Activated CD4-positive, alpha-beta T cell treated with anti-CD3 and anti-CD28 coated beads for 24 hours (primary cell): ENCODE measurements at regions not wholly inside any gene's neighbourhood (a gene's known extent, or its start where the extent isn't known, plus 50 kb on each side); places are given as distances from the start of the nearest gene placed in this dataset.

Experiments
- DNase-seq, 2 donors: peaks; one replicate each; pipeline ENCODE4 v3.0.0-alpha.2; 2020; ENCODE audit warnings: low read depth in 2 of 2

DNA sequence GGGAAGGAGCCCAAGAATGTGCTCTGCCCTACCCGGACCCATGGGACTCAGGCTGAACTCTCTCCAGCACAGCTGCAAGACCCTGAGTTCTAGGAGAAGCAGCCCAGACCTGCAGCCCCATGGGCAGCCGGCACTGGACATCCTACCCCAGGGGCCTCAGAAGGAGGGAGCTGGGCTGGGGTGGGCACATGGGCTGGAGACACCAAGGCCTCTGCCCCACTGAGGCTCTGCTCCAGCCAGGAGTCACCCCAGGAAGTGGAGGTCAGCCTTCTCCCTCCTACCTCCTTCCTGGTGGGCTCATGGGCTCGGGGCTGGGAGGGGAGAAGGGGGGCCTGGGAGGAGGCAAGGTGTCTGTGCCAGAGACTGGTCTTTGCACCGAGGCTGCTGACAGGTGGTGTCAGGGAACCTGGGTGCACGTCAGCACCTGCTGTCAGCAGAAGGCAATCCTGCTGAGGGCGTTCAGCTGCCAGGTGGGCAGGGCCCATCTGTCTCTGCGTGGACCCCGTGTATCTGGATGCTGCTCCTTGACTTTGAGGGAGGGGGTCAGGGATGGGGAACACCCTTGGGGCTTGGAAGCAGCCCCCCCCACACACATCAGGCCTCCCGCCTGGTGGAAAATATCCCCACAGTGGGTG is 95.2 kb downstream of the PDGFA start:
- DNase-seq: no peak

DNA sequence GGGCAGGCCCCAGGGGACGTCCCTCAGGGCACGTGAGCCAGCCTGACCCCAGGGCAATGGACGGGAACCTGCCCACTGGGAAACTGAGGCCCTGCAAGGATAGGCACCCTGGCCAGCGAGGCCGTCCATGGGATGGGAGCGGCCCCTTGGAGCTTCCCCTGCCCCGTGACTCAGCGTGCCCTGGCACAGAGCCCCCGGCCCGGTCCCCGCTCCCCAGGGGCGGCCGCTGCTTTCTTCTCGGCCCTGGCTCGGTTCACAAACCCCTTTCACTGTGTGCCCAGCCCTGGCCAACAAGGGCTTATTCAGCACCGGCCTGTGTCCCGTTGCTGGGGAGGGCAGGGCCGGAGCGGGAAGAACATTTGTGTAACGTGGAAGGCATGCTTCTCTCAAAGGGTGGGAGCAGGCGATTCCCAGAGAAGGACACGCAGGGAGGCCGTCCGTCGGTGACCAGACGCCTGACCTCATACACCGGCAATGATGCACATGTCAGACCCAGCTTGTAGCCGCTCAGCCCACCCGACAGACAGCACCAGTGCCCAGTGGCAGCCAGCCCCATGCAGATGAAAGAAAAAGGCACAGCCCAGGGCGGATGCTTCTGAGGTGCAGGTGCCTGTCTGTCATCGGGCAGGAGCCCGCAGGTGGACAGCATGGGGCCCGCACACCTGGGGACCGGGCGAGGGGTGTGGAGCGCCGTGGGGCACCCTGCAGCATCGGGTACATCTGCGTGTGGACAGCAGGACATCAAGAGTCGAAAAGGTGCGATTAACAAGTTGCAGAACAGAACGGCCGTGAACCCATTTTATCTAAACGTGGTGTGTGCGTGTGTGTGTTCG is 94.5 kb downstream of the PDGFA start:
- no peak for DNase-seq

DNA sequence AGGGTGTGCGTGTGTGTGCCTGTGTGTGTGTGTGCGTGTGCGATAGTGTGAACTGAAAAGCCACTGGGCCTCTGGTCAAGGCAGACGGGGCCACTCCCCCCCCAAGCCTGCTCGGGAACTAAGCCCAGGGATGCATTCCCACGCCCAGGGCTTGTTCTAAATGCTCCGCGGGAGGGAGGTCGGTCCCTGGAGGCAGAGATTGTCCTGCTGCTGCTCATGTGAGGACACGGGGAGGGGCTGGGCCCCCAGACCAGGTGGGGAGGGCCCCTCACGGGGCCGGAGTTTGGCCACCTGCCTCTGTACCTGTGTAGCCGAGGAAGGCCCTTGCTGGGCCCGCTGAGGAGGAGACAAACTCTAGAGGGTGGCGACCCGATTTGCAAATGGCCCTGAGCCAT is 93.9 kb downstream of the PDGFA start:
- no peak for DNase-seq

DNA sequence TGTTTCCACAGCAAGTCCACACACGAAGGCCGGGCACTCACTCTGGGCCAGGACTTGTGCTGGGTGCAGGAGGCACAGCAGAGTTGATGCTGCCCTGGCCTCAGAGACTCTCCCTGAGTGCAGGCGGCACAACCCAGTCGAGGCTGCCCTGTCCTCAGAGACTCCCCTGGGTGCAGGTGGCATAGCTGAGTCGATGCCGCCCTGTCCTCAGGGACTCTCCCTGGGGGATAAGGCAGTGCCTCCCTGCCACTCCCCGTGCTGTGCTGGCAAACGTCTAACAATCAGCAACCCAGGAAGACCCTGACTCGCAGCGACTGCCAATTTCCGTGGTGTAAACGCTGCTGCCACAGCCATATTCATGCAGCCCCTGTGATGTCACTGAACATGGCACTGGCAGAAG is 93.1 kb downstream of the PDGFA start:
- DNase-seq: no peak

DNA sequence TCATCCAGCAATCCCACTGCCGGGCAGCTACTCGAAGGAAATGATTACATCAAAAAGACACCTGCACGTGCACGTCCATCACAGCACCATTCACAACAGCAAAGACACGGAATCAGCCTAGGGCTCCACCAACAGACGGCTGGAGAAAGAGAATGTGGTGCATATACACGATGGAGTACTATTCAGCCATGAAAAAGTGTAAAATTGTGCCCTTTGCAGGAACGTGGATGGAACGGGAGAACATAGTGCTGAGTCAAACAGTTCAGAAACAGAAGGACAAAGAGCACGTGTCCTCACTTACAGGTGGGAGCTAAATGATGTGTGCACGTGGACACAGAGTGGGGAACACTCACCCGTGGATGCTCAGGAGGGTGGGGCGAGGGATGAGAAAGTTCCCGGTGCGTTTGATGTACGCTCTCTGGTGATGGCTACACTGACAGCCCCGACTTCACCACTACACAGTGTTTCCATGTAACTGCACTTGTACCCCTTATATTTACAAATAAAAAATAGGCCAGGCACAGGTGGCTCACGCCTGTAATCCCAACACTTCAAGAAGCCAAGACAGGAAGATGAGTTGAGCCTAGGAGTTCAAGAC is 92.0 kb downstream of the PDGFA start:
- DNase-seq: no peak

DNA sequence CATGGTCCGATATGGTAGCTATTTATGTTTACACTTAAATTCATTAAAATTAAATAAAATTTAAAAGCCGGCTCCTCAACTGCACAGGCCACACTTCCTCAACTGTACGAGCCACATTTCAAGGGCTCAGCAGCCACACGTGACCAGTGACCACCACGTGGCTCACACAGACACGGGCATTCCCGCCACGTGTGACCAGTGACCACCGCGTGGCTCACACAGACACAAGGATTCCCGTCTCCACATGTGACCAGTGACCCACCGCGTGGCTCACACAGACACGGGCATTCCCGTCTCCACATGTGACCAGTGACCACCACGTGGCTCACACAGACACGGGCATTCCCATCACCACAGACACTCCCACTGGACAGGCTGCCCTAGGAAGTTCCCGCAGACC is 91.3 kb downstream of the PDGFA start:
- DNase-seq: no peak

DNA sequence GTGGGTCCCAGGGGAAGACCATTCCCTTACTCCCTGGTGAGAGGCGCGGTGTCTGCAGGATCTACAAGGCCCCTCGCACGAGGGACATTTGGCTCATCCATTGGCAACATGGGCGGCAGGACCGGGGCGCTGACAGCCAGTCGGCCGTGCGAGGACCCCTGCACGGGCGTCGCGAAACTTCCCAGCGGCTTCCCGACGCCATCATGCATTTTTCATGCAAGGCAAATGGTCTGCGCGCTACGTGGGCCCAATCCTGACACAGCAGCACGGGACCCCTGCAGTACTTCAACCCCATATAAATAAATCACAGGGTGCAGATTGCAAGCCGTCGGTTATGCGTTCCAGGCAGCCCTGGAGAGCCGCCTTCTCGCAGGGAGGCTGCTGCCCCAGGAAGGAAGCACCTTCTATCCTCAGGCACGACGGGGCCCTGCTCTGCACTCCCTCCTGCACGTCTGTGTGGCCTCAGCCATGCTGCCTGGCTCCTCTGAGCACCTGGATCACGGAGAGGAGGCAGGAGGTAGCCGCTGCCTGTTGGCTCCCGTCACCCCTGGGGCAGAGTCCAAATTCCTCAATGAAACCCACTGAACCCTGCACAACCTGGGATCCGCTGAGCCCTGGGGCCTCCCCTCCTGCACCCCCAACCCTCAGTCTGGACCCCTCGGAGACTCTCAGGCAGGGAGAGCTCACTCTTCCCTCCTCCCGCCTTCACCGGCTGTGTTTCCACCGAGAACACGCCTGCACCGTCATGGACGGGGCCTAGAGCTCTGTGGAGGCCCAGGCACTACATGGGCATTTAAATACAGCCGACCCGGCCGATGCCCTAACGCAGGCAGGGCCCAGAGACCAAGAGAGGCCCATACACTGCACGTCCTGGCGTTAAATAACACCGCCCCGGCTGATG is 90.5 kb downstream of the PDGFA start:
- no peak for DNase-seq

DNA sequence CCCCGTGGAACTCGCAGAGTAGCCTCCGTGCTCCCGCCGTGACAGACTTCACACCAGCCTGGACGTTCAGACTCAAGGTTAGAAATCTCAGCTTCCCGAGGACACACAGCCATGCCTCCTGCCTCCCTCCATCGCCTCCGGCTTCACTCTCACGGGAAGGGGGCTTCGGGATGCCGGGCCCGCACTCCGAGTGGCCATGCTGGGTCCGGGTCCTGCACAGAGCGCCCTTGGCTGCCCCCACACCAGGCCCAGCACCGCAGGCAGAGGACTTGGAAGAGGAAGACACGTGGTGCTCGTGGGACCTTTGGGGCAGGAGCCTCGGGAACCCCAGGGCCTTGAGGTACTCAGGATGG is 89.8 kb downstream of the PDGFA start:
- DNase-seq: no peak

DNA sequence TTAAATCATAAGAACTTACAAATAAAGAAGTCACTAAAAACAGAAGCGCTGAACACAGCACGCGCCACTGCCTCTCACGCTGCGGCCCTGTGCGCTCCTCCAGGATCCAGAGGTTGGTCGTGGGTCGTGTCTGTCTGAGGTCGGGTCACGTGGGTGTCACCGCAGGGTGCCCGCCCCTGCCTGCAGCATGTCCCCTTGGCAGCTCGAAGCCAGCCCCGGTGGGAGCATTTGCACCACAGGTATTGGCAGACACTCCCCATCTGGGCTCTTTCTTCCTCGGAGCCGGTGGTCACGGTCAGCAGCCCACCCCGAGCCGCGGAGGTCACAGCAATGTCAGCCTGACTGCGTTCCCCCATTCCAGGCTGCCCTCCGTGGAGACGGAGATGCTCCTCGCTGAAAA is 88.6 kb downstream of the PDGFA start:
- DNase-seq: no peak

DNA sequence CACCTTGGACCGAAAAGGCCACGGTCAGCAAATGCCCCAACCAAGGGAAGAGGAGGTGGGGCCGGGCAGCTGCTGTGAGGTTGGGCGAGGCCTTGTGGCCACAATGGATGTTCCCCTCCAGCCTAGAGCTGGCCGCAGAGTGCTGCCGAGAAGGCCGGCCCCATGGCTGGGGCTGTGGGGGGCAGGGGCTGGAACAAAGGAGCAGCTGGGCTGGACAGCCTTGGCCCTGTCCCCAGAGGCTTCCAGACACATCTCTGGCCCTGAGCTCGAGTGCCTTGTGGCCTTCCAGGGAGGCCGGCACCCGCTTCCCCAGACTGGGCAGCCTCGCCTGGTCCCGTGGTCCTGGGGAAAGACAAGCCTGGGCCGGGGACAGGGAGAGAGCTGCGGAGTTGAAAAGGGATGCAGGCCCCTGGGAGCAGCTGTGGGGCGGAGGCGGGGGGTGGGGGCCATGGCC is 88.0 kb downstream of the PDGFA start:
- no peak for DNase-seq

DNA sequence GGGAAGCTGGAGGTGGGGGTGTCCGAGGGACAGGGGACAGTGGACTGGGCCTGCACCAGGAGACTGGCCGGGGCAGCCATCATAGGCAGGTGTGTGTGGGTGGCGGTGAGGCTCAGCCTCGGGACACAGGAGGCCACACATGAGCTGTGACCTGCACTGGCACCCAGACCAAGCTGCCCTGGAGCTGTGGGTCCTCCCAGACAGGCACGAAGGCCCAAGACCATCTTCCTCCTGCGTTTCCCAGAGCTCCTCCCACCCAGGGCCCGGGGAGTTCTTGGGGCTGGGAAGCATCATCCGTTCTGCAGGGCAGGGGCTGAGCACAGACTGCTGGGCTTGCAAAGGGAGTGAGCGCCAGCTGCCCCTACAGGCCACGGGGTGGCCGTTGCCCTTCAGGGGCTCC is 87.4 kb downstream of the PDGFA start:
- DNase-seq: no peak

DNA sequence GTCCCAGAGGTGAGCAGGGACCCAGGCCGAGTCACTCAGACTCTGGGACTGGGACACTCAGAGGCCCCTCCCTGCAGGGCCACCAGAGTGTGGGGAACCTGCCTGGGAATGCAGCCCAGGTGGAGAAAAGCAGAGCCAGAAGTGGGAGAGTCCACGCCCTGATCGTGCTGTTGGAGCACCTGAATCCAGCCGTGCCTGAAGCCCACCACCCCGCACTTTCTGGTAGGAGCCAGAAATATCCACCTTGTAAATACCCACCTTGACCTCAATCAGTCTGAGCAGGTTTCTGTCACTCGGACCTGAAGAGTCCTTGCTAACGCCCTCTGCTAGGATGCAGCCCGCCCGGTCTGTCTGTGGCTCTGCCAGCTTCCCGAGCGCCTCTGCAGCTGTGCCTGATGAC is 86.7 kb downstream of the PDGFA start:
- DNase-seq: no peak

DNA sequence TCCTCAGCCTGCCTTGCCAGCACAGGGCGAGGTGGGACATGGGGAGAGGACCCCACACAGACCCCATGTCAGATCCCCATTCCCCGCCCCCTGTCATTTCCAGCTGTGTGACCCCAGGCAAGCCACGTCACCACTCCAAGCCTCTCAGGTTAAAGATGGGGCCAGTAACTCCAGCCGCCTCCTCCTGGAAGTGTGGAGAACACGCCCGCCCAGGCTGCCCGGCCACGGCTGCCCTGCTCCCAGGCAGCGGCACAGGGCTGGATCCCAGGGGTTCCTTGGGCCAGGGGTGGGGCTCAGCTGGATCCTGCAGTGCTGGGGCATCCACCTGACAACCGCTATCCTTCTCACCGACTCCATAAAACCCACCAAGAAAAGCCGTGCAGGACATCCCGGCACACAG is 86.1 kb downstream of the PDGFA start:
- DNase-seq: no peak

DNA sequence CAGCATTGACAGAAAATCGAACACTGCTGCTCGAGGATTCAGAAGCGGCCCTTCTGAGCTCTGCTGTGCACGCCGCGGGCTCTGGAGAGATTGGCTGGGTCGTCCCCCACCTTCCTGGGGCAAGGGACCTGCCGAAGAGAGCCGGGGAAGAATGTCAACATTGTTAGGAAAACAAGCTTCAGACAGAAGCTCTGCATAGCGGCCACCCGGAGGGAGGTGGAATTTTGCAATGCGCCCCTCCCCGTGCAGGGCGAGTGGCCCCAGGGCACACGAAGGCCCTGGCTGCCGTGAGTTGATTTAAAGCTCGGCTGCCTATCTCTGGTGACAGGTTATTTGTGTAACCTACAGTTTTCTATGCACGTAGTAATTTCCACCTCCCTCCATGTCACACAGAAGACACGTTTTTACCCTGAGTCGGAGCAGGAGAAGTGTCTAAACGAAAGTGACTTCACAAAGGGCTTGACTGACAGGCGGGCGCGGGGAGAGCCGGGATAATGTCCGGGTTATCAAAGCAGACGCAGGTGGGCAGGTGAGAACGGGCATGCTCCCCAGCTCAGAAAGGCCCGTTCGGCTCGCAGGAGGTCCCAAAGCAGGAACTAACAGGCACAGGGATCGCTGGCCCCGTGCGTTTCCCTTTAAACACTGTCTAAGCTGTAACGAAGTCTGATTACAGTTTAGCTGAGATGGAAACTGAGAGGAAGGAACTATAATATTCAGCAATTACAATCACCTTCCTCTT is 84.6 kb downstream of the PDGFA start:
- DNase-seq: no peak

DNA sequence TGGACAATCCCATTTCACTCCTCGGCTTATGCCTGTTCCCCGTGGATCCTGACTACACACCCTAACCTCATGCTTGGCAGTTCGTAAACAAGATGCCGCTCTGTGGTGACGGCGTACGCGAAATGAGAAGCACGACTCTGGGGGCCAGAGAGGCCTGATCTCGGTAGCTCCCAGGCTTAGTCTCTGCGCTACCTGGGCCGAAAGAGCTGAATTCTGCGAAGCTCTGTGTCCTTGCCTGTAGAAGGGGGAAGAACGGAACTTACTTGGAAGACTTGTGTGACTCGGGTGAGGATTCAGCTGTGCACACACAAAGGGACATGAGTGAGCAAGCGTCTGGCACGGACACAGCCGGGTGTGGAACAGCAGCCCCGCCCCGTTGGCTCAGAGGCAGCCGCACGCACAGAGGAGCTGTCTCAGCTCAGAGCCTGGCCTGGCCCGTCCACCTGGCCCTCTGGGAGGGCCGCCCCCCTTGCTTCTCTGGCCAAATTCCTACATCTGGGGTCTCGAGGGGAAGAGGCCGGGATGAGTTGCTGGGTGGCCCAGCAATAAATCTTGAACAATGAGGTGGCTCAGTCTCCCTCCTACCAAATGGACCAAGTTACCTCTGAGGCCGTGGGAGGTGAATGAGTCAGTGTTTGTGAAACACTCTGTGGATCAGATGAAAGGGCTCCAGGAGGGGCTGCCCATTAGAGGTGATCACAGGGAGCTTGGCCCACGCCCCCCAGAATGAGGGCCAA is 83.8 kb downstream of the PDGFA start:
- no peak for DNase-seq

DNA sequence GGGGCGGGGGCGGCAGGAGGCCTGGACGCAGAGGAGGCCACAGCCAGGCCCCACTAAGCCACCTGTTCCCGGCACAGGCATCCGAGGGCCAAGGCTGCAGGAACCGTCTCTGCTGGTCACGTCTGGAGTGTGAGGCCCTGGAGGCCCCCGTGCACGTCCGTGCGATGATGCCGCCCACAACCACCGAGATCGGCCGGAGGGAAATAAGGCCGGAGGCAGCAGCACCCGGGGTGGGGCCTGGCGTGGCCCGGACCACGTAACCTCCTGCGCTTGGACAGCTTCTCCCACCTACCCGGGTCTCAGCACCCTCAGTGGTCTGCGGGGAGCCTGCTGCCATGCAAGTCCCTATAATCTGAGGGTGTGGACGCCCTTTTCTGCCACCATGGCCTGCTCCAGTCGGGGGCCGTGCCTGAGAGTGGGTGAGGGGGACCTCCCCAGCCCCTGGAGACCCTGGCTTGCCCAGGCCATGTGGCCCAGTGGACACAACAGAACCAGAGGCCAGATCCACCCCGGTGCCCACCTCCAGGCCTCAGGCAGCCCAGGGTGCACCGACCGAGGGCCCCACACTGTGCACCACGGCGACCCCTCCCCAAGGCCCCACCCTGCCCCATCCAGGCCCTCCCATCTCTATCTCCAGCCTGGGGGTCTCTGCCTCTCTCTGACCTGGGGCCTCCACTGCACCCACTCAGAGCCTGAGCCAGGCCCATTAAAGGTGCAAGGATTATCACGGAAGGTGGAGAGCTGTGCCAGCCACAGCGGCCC is 83.1 kb downstream of the PDGFA start:
- no peak for DNase-seq

DNA sequence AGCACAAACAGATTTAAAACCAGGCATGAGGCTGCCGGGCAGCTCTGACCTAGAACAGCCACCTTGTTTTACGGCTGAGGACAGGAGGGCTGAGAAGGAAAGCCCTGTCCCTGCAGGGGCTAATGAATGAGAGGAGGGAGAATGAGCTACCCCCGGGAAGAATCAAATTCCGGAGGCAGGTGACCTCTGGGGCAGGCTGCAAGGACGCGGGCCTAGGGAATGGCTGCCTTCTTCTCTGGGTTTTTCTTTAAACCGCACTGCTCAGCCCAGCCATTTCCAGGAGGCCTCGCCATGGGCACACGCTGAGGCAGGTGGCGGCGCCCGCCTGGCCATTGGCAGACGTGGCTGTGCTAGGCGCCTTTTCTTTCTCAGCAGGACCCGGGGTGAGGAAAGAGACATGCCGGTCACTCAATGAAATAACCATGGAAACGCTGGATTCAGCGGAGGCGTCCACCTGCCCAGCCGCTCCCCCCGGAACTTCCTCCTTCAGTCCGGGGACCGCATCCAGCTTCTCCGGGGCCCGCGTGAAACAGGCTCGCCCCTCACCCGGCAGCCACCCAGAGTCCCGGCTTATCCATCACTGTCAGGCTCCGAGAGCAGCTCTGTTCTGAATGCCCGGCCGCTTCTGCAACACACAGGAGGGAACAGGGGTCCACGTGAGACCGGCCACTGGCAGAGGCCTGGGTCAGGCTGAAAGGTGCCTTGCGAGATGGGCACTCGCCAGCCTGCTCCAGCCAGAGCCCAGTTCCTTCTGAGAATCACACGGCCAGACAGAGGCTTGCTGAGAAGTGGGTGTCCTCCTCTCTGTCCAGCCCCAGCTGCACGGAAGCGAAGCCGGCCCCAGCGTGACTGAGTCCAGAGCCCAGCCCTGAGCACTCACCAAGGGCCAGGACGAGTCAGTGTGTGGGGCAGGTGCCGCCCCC is 82.1 kb downstream of the PDGFA start:
- DNase-seq: no peak

DNA sequence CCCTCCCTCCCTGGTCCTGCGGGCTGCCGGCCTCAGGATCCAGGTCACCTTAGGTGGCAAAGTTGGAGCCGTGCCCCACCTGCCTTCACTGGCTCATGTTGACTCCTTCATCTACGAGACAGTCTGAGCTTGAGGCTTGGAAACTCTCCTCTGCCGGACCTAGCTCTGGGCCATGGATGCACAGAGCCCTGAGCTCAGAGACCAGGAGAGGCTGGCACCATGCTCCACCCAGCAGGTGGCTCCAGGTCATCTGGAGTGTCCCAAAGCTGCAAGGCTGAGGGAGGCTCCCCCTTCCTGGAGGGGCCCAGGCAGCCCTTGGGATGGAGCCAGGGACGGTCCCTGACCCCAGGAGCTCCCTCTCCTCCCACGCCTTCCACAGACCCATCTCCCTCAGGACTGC is 81.3 kb downstream of the PDGFA start:
- no peak for DNase-seq

DNA sequence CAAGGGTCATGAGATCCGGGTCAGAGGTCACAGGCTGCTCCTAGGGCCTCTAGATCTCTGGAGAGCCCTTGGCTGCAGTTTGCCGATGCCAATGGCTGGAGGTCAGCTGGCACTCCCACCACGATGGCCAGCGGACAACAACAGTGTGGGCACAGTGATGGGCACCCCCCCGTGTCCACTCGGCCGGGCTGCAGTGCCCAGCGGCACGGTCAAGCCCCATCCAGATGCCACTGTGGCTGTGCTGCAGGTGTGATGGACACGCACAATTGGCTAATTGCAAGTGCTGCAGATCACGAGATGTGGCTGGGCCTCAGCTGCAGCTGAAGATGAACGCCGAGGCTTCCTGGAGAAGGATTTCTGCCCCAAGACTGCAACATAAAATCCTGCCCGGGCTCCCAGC is 80.7 kb downstream of the PDGFA start:
- DNase-seq: no peak
